ENCODE measurements at regions not wholly inside any gene's neighbourhood (a gene's known extent, or its start where the extent isn't known, plus 50 kb on each side); places are given as distances from the start of the nearest gene placed in this dataset.

GRCh38 chr9:16099732-16100536, 547.1 kb downstream of the CCDC171 start:
- DNase-seq (ENCODE audit: low spot score) = no peak

GRCh38 chr9:16100537-16101091, 547.8 kb downstream of the CCDC171 start:
- DNase-seq (ENCODE audit: low spot score) = no peak

- DNase-seq (ENCODE audit: low spot score) = no peak
These were observed 549.3 kb downstream of the CCDC171 start for GRCh38 chr9:16102154-16102553.

DNA sequence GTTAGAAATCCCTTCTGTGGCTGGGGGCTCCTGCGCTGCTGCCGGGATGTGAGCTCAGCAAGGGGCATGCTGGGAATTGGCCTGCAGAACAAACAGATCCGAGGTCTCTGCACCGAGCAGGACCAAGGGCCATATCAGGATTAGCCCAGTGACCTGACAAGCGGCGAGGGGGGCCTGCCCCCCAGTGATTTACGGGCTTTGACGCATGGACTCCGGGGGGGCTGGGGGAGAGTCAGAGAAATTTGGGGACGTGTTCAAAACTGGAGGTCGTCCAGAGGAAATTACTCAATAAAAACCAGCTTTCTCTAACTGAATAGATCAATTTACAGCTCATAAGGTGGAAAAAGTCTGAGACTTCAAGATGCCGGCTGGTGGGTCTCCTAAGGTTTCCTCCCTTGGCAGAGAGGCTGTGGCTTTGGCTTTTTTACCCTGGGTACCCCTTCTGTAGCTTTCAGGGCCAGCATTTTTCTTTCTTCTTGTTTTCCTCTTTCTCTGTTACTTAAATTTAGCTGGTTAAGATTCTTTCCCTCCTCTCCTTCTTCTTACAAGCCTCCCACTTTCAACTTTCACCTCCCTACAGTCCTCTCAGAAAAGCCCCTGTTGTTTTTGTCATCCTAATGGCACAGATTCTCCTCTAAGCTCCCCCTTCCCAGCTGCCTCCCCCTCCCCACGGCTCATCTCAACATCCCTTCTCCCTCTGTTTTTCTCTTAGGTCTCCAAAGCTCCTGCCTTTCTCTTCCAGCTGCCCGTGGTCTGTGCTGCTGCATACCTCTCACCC, 551.0 kb downstream of the CCDC171 start:
- DNase-seq (ENCODE audit: low spot score) = no peak

GRCh38 chr9:16105168-16106020, 552.6 kb downstream of the CCDC171 start:
- DNase-seq (ENCODE audit: low spot score) = no peak

GRCh38 chr9:16106021-16106571, 553.3 kb downstream of the CCDC171 start:
- DNase-seq (ENCODE audit: low spot score) = no peak

GRCh38 chr9:16112116-16112515, 559.3 kb downstream of the CCDC171 start:
- DNase-seq (ENCODE audit: low spot score) = no peak

GRCh38 chr9:16115994-16116393, 563.2 kb downstream of the CCDC171 start:
- DNase-seq (ENCODE audit: low spot score) = no peak

DNA sequence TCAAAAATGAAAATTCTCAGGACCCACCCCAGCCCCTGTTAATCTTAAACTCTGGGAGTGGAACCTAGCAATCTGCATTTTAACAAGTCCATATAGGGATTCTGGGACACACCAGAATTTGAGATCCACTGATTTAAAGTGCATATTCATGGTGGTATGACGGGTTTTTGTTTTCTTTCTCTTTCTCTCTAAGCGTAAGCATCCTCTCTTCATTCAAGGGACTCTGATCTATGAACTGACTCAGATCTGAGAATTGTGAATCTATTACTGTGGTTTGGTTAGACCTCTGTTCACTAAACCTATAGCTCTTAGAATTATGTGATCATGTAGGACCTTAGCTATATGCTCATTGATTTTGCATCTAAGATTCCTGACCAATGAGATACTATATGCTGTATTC, 565.2 kb downstream of the CCDC171 start:
- no peak for DNase-seq (ENCODE audit: low spot score)

DNA sequence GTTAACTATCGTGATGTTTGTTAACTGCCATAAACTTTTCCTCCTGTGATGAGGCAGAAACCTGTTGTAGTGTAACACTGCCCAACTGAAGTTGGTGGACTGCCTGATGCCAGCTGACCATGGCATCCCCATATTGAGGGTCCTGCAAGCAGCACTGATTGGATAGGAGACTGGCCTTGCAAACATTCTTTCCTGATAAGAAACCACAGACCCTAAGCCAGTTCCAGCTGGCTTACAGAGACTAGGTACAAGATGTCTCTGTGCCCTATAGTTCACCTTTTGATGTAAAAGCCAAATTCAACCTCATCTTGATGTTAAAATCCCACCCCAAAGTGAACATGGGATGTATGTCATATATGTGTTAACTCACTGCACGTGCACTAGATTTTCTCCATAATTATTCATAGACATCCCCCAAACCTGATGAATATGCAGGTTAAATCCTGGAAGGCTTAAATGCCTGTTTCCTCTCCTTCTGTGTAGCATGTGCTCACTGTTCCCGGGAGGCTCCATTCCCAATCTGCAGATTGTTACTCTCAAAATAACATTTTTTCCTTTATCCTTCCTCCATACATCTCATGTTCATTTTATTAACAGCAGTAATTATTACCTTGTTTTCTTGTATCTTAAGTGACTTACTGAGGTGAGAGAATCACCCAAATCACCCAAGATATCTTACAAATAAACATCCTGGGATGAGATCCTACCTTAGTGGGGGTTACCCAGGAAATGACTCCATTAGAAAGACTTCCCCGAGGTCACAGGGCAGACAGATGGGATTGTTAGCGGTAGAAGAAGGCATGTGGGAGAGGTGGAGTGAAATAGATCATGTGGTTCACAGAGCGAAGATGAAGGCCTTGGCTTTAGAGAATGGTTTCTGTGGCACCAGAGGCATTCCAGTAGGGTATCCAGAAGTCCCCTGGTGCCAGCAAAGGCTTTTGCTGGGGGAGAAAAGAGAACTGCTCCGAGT, 566.7 kb downstream of the CCDC171 start:
- DNase-seq (ENCODE audit: low spot score) = no peak

DNA sequence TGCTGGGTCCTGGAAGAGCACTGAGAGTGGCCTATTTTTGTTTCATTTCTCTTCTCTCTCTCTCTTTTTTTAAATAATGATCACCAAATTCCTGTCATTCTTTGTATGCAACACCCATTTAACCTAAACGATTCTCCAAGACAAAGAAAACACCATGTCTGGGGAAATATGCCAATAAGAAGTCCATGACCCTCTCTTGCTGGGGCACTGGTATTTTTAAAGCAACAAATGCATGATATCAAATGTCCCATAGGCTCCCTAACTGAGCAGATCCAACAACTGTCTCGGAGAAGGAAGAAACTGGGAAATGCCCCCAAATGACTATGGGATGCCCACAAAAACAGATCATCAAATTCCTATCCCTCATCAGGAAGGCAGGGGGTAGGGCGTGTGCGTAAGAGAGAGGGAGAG, 567.4 kb downstream of the CCDC171 start:
- no peak for DNase-seq (ENCODE audit: low spot score)

GRCh38 chr9:16120727-16121126, 567.9 kb downstream of the CCDC171 start:
- DNase-seq (ENCODE audit: low spot score) = no peak

DNA sequence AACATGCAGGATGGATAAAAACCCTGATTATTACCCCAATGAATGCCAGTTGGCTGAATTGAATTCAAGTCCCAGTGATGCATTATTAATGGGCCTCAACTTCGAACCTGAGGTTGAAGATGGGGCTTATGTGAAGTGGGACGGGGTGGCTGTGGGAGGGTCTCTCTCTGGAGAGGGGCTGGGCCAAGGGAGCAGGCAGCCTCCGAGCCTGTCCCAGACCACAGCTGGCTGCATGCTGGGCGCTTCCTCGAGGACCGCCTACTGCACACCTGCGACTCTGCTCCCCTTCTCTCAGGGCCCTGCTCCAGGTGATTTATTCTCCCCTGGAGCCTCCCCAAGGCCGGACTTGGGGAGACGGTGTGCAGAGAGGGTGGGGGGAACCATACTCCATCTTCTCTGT, 568.3 kb downstream of the CCDC171 start:
- DNase-seq (ENCODE audit: low spot score) = no peak

DNA sequence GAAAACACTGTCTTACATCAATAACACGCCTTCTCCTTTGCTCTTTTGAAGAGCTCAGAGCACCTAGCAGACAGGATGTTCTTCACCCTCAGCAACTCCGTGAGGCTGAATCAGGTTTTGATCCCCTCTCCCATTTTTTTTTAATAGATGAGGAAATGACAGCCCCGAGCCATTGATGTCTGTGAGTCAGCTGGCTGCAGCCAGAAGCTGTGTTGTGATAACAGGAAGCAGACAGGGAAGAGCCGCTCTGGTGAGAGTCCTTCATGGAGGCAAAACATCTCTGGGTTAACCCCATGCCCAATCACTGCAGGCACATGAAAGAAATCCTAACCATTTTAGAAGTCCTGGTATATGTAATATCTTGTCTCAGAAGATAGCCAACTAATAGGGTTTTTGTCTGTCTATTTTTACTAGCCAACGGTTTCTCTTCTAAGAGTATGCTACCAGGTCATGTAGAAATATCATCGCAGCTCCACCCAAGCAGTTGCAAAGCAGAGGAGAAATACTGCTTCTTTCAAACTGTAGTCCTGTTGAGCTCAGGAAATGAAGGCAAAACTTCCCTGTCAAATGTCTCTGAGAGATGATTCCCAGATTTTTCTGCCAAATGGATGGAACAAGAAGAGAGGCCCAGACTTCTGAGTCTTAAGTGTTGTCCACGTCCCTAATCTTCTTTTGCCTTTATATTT, 568.9 kb downstream of the CCDC171 start:
- no peak for DNase-seq (ENCODE audit: low spot score)

DNA sequence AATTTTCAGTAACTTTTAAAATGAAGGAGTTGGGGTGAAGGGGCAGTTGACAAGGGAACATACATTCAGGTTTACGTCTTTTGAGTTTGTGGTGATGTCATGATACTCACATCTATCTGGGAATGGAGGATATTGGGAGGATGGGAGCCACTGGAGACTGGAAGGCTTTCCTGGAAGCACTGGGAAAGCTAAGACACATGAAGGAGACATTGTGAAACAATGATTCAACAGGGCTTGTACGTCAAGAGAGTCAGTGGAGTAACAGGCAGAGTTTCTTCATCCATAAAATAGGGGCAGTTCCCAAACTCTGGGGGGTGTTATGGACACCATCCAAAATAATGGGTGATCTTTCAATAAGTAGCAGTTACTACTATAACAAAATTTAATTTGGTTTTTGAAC, 572.8 kb downstream of the CCDC171 start:
- DNase-seq (ENCODE audit: low spot score) = no peak

- no peak for DNase-seq (ENCODE audit: low spot score)
These were observed 573.2 kb downstream of the CCDC171 start for GRCh38 chr9:16126042-16126441.

- no peak for DNase-seq (ENCODE audit: low spot score)
These were observed 575.2 kb downstream of the CCDC171 start for GRCh38 chr9:16128003-16128402.

DNA sequence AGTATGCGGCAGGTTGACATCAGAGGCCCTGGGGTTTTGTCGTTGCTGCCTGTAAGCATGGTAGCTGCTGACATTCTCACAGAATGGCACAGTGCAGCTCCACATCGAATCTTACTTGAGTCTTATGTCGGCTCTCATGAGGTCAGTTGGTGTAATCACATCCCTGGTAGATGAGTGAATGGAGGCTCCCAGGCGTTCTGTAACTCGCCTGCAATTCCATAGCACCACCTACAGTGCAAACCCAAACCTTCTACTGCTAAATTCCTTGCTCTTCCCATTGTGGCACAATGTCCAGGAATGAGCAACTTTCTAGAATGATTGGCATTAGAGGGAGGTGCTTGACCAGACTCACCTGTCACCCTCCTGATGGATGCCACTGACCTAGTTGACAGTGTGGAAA, 578.4 kb downstream of the CCDC171 start:
- DNase-seq (ENCODE audit: low spot score) = no peak

DNA sequence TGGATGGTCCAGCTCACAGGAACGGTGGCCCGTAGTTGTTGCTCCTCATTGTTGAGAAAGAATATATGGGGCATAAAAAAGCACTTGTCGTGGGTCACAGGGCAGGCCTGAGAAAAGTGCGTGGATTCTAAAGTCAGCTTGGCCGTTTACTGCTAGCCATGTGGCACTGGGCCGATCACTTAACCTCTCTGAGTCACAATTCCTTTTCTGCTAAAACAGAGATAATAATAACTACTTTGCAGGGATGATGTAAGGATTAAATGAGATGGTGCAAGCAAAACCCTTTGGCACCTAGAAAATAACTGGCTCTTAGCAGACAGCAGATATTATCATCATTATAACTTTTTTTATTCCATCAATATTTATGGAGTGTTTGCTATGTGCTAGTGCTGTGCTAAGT, 579.7 kb downstream of the CCDC171 start:
- no peak for DNase-seq (ENCODE audit: low spot score)

- DNase-seq (ENCODE audit: low spot score) = no peak
These were observed 580.2 kb downstream of the CCDC171 start for GRCh38 chr9:16133032-16133431.
